Gastroesophageal sphincter (tissue), 4 donors: ENCODE measurements at regions not wholly inside any gene's neighbourhood (a gene's known extent, or its start where the extent isn't known, plus 50 kb on each side); places are given as distances from the start of the nearest gene placed in this dataset.

Experiments used
- ATAC-seq: fragments of 150-250 bp; one replicate; pipeline ENCODE4 v1.9.1; 2016; ENCODE audit warnings: mild to moderate bottlenecking, moderate library complexity
- H3K27ac ChIP-seq, 4 donors: fragments of 200-600 bp; sonication (generic) in 3 of 4; 1 replicate in 3 of 4; 2 replicates in 1 of 4; pipeline ENCODE4 v1.5.1; 2016 to 2019
- H3K27me3 ChIP-seq: fragments of 200-600 bp; sonication (generic); one replicate; pipeline ENCODE4 v1.5.1; 2019
- H3K36me3 ChIP-seq, 2 donors: fragments of 200-600 bp; sonication (generic); one replicate each; pipeline ENCODE4 v1.5.1; 2019; ENCODE audit warnings: control low read depth in 1 of 2
- H3K4me1 ChIP-seq, 3 donors: fragments of 200-600 bp; sonication (generic); 1 replicate in 2 of 3; 2 replicates in 1 of 3; pipeline ENCODE4 v1.5.1; 2016 to 2019; ENCODE audit warnings: control low read depth in 2 of 3
- H3K4me3 ChIP-seq, 2 donors: fragments of 200-600 bp; sonication (generic); one replicate each; pipeline ENCODE4 v1.5.1; 2019; ENCODE audit warnings: mild to moderate bottlenecking in 1 of 2, moderate library complexity in 1 of 2
- H3K9me3 ChIP-seq, 3 donors: fragments of 200-600 bp; sonication (generic); one replicate each; pipeline ENCODE4 v1.5.1; 2017 to 2019; ENCODE audit warnings: control low read depth in 2 of 3
- CTCF ChIP-seq, 4 experiments: fragments of 200-600 bp in 2 of 4; fragments of 450-650 bp in 2 of 4; sonication (generic) in 1 of 4; IDR thresholded peaks; one replicate each; pipeline ENCODE4 v1.5.1; 2017 to 2019; ENCODE audit warnings: antibody characterized with exemption in 4 of 4, mild to moderate bottlenecking in 2 of 4, moderate library complexity in 2 of 4
- EP300 ChIP-seq: sonication (generic); formaldehyde crosslinking; IDR thresholded peaks from one replicate; pipeline ENCODE4 v1.6.1; 2017; ENCODE audit warnings: antibody characterized with exemption, mild to moderate bottlenecking
- POLR2A ChIP-seq, 2 donors: fragments of 450-650 bp; IDR thresholded peaks; one replicate each; pipeline ENCODE4 v1.6.1; 2017; ENCODE audit warnings: antibody characterized with exemption in 2 of 2, mild to moderate bottlenecking in 2 of 2, moderate library complexity in 1 of 2
- POLR2AphosphoS5 ChIP-seq: sonication (generic); formaldehyde crosslinking; IDR thresholded peaks from one replicate; pipeline ENCODE4 v1.6.1; 2017; ENCODE audit warnings: antibody characterized with exemption
- WGBS, 2 donors: methylation state at CpG; one replicate each; pipeline ENCODE4 v1.1.5; 2018; ENCODE audit warnings: low coverage in 1 of 2; 5-methylcytosine and 5-hydroxymethylcytosine counted together

- no peak for TF ChIP-seq POLR2AphosphoS5
- TF ChIP-seq POLR2A (IDR thresholded peaks at IDR 0.05) = no peak
- no peak for TF ChIP-seq EP300
- no peak for TF ChIP-seq CTCF (IDR thresholded peaks at IDR 0.05)
- H3K4me1 ChIP-seq = peaks cover 0 to 22% (median 0%) of the 10 kb centered on the region in 3 donors
- no peaks in the 10 kb centered on the region for H3K36me3 ChIP-seq
- no peak overlapping the region for H3K27ac ChIP-seq
- H3K4me3 ChIP-seq = no peak overlapping the region
- 84 to 87% methylated on average over 4 of the region's 4 CpGs for WGBS, 2 donors
- no peaks in the 10 kb centered on the region for H3K9me3 ChIP-seq
- no peaks in the 10 kb centered on the region for H3K27me3 ChIP-seq
- ATAC-seq = no peak
Observed at GRCh38 chr3:178099274-178099673, 437.0 kb upstream of the KCNMB2 start.

GRCh38 chr3:178099862-178100261 is 436.4 kb upstream of the KCNMB2 start:
- 69 to 79% methylated on average over 2 of the region's 2 CpGs for WGBS, 2 donors
- Histone ChIP-seq H3K9me3 (no peaks in the 10 kb centered on the region), H3K4me1 (peaks cover 0 to 22% (median 0%) of the 10 kb centered on the region in 3 donors), H3K4me3 (no peak overlapping the region), H3K27ac (no peak overlapping the region), H3K36me3 (no peaks in the 10 kb centered on the region), H3K27me3 (no peaks in the 10 kb centered on the region)
- no peak for TF ChIP-seq CTCF (IDR thresholded peaks at IDR 0.05)
- no peak for TF ChIP-seq POLR2A (IDR thresholded peaks at IDR 0.05)
- no peak for TF ChIP-seq EP300
- TF ChIP-seq POLR2AphosphoS5 = no peak
- ATAC-seq = no peak

GRCh38 chr3:178100908-178101307 is 435.3 kb upstream of the KCNMB2 start:
- TF ChIP-seq CTCF (IDR thresholded peaks at IDR 0.05) (no peak), POLR2A (IDR thresholded peaks at IDR 0.05) (no peak), EP300 (no peak)
- no peak overlapping the region for H3K27ac ChIP-seq
- H3K9me3 ChIP-seq = no peaks in the 10 kb centered on the region
- peaks cover 0 to 22% (median 0%) of the 10 kb centered on the region in 3 donors for H3K4me1 ChIP-seq
- H3K4me3 ChIP-seq = no peak overlapping the region
- no peaks in the 10 kb centered on the region for H3K27me3 ChIP-seq
- H3K36me3 ChIP-seq = no peaks in the 10 kb centered on the region
- ATAC-seq = no peak

GRCh38 chr3:178103140-178103539 is 433.1 kb upstream of the KCNMB2 start:
- H3K36me3 ChIP-seq = no peaks in the 10 kb centered on the region
- H3K9me3 ChIP-seq = no peaks in the 10 kb centered on the region
- no peak for ATAC-seq
- WGBS, 2 donors = 33% methylated on average over 2 of the region's 2 CpGs; no CpG with 5 or more reads in 1 of the 2 donors
- no peaks in the 10 kb centered on the region for H3K27me3 ChIP-seq
- H3K27ac ChIP-seq = no peak overlapping the region
- no peak overlapping the region for H3K4me3 ChIP-seq
- H3K4me1 ChIP-seq = peaks cover 0 to 14% (median 0%) of the 10 kb centered on the region in 3 donors
- TF ChIP-seq EP300 (no peak), CTCF (IDR thresholded peaks at IDR 0.05) (no peak), POLR2A (IDR thresholded peaks at IDR 0.05) (no peak), POLR2AphosphoS5 (peak; percentile 42)

- no peak overlapping the region for H3K27ac ChIP-seq
- H3K4me3 ChIP-seq = no peak overlapping the region
- no peaks in the 10 kb centered on the region for H3K27me3 ChIP-seq
- TF ChIP-seq POLR2A (IDR thresholded peaks at IDR 0.05) = no peak
- no peak for TF ChIP-seq POLR2AphosphoS5
- no peak for TF ChIP-seq CTCF (IDR thresholded peaks at IDR 0.05)
- TF ChIP-seq EP300 = no peak
- no peaks in the 10 kb centered on the region for H3K9me3 ChIP-seq
- no peak for ATAC-seq
- H3K36me3 ChIP-seq = no peaks in the 10 kb centered on the region
- H3K4me1 ChIP-seq = peaks cover 0 to 13% (median 0%) of the 10 kb centered on the region in 3 donors
- 94 to 100% methylated on average over 2 of the region's 2 CpGs for WGBS, 2 donors
Observed at GRCh38 chr3:178107804-178108203, 428.4 kb upstream of the KCNMB2 start.
